Inferior parietal cortex (tissue), 1 donor: ENCODE measurements at regions not wholly inside any gene's neighbourhood (a gene's known extent, or its start where the extent isn't known, plus 50 kb on each side); places are given as distances from the start of the nearest gene placed in this dataset.

Experiments
- DNase-seq: peaks from one replicate; pipeline ENCODE4 v3.0.0-alpha.2; 2016; ENCODE audit errors: extremely low spot score

DNA sequence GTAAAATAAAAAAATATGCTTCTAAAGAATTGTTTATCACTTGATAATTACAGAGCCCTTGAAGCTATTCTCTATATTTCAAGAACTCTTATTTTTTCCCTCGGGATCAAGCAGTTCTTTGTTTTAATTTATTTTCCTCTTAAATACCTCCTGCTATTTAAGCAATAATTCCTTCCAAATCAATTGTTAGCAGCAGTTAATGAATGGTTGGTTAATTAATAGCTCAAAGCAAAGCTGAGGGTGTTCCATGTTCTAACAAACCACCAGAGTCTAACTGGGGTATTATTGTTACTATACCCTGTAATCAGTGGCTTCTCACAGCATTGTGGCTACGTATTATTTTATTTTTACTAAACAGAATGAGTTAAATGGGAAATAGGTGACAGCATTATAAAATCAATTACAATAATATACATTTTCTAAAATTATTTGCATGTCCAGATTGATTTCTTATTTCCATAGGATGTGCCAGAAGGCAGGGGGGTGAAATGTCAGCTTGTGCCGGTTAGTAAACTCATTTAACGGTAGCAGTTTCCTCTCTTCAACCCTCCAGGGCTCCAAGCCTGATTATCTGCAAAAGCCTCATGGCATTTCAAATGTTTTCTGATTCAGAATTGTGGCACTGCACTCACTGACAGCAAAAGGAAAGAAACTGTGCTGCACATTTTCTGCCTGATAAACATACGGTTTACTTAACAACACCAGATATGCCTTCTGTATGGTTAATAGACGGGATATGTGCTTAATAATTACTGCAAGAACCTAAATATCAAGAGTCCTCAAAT lies 286.9 kb upstream of the EMCN start:
- DNase-seq = no peak

DNA sequence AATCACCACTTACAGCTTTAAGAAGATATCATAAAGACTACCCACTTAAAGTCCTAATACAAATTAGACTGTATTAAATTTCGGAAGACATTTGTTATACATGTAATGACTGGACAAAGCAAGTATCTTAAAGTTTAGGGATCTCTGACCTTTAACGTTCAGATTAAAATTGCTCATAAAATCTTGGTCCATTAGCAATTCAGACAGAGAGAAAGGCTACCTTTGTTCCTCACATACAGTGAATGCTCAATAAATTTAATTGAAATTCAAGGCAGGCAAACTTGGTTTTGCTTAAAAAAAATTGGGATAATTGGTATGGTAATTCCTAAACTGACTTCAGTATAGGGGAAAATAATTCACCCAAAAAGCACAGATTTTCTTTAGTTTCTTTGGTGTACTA lies 285.9 kb upstream of the EMCN start:
- no peak for DNase-seq

DNA sequence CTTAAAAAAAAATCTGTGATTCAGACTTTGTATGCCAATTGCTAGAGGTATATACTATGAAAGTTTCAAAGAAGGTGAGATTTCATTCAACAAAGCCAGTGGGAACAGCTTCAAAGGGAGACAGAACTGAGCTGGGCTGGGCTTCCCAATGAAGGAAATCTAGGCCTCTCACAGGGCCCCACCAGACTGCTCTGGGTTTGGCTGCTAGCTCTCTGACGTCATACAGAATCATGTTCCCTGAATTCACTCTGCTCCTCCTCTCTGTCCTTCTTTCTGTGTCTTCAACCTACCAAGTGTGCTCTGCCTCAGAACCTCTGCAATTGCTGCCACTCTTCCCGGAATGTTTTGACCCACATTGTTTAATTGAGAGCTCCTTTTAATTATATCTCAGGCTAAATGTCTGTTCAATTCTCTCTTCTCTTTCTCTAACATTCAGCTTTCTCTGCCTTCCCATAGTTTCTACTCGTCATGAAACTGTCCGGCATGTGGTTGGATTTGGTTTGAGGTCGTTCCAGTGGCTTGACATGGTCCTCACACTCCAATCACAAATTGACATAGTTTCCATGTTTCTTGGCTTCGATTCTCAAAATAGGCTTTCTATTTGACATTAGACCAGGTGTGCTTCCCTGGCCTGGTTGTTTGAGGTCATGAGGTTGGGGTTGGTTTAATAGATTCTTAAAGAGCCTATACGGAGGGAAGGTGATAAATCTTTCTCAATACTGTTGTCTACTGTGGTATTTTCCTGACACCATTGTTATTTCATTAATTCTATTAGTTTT lies 282.1 kb upstream of the EMCN start:
- DNase-seq = no peak

DNA sequence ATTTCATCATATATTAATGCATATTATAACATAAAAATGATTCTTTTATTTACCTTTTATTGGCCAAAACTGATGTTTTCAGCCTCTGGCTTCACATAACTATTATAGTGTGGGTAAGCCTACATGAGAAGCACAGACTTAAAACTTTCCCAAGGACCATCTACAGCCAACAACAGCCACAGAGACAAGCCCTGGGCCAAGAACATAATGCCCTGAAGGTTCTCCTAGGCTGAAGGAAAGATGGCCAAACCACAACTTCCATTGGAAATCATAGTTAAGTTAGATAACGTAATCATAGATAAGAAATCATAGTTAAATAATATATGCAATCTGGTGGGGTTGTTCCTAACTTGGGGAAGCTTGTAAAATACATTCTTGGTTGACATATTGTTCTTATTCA lies 280.0 kb upstream of the EMCN start:
- DNase-seq = no peak

DNA sequence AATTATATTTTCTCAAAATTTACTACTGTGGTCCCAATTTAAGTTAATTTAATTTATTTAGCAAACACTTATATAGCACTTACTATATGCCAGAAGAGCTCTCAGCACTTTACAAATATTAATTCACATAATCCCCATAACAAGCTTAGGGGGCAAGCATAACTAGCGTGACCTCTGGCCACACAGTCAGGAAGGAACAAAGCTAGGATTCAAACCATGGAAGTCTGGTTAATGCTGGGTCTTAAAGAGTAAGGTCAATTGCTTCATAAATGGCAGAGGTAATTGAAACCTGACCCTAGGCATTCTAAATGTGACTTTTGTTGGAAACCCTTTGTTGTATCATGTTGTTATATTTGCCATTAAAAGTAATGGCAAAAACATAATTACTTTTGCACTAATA lies 279.5 kb upstream of the EMCN start:
- no peak for DNase-seq

DNA sequence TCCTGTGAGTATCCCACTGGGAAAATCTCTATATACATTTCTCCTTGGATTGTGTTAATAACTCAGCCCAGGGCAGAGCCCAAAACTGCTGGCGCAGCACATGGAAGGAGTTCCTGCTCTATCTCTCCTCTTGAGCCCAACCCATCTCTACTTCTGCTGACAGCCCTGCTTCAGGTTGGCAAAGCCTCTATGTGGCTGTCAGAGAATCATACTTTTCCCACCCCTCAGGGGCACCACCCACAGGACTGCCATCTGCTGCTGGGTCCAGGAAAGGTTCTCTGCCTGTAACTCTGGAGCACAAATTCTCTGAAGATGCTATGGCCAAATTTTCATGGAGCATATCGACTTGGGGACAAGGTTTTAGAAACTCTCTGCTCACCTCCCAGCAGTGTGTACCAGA lies 278.5 kb upstream of the EMCN start:
- DNase-seq = no peak

DNA sequence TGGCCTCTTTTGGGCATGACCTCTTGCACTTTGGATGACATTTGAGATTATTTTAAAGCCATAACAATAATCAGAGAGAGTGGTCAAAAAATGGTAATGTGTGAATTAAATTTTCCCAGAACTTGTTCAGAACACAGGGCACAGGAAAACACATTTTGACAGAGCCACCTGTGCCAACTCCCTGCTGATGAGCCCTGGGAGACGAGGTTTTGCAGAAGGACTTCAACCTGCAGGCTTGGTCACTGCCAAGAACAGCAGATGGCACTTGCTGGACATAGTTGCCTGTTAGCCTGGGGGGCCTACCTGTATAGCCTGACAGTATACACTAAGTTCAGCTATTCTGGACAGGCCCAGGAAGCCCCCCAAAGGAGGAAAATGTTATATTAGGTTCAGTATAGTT lies 277.8 kb upstream of the EMCN start:
- no peak for DNase-seq

DNA sequence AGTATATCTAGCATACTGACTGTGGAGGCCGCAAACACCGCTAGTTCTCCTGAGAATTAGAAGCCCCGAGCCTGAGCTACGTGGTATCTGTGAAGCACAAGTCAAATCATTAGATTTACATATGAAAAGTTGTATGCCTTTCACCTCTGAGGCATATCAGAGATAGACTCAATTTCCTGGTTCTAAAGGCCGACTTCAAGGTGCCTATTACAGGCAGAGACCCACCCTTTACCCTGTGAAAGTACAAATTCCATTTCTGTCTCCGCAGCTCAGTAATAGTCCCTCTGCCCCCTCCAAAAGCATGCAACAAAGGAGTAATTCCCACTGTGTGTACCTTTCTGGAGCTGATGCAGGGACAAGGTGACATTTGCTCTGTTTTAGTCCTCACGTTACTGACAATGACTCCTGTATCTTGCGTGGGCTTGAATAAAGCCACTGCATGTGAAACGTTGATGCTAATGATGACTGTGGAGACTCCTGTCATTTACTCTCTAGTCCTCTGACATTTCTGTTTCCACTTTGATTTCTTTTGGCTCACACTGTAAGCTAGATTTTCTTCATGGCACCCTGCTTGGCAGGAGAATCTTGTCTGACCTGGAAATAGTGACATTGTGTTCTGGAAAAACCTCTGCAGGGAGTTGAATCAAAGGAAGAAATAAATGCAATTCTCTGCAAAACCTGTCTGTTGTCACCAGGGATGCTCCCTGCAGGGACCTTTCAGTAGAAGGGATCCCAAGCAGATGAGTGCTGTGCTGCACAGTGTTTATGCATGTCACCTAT lies 273.2 kb upstream of the EMCN start:
- no peak for DNase-seq

DNA sequence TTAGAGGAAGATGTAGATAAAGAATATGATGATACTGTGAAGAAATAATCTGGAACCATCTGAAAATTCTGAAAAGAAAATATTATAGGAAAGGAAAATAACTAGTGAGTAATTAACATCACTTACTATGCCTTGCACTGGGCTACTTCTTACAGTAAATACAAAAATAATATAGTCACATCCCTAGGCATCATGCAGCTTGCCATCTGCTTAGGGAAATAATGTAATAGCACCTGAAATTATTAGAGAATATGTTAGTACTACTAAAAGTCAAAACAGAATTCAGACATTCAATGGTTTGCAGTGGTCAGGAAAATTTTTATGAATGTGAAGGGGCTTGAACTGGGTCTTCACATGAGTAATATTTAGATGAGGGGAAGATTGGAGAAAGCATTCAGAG lies 272.2 kb upstream of the EMCN start:
- no peak for DNase-seq

DNA sequence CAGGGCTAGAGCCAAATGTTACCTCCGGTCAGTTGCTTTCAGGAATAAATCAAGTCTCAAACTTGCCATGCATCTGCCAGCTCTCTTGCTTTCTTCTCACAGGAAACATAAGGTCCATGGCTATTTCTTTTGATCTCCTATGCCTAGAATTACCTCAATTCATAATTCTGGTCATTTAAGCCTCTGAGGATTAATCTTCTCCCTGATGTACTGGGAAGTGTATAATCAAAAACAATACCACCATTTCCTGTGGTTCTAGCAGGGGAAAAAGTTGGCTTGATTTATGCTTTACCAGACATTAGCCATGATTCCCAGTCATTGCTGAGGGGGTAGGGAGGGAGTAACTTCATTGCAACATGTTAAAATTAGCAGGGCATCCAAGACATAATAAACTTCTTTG lies 268.7 kb upstream of the EMCN start:
- DNase-seq = no peak

DNA sequence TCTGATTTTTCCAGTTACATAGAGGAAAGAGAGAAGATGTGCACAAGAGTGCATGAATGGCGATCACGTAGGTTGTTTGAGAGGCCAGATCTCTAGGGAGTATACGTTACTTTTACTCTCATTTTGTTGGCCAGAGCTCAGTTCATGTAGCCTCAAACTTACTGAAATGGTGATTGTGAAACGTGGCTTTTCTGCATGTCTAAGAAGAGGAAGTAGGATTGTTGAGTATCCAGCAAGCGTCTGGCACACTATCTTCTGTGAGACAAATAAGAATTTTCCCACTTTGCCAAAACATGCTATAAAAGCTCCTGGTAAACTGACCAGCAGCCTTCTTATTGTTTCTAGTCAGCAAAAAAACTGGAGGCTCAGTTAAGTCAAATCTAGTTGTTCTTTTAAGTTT lies 264.5 kb upstream of the EMCN start:
- no peak for DNase-seq

DNA sequence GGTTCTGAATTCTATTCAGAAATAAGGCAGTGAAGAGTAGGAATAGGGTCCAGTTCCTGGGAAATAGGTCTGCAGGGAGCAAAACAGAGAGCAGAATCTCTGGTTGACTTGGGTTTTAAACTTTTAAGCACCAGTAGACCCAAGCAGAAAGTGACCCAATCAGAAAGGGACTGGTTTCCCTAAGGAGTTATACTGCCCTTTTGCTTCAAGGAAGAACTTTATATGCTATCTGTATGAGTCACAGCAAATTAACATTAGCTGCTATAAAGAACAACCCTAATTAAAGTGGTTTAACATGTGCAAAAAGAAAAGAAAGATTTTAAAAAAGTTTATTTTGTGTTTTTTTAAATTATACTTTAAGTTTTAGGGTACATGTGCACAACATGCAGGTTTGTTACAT lies 263.6 kb upstream of the EMCN start:
- no peak for DNase-seq

DNA sequence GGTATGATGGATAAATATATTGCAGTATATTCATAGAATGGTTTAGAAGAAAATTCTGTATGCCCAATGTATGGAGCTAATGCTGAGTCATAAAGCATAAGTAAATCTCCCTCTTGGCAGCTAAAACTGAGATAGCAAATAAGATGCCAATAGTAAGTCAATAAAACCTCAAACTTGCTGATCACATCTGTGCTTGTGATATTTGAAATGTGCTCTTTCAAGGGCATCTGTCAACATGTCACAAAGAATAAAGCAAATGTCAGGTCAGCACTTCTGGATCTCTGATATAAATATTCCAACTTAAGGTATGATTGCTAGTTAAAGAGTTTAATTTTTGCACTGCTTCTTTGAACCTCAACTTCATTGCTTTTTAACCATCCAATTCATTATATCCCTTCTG lies 262.3 kb upstream of the EMCN start:
- no peak for DNase-seq

DNA sequence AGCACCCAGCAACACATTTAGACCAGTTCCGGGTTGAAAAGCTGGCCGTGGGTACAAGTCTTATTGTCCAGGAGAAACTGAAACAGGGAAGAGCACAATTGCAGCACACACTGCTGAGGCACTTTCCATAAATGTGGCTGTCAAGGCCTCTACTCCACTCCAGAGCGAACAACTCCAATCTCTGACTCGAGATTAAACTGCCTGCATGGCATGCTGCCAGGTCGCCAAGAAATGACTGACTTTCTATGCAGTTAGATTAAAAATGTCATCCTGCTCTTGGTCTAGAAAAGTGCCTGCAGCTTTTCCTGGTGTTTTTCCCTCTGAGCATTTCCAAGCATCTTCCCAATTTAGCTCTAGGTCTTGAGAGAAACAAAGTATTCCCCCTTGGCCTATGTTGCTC lies 260.6 kb upstream of the EMCN start:
- no peak for DNase-seq

DNA sequence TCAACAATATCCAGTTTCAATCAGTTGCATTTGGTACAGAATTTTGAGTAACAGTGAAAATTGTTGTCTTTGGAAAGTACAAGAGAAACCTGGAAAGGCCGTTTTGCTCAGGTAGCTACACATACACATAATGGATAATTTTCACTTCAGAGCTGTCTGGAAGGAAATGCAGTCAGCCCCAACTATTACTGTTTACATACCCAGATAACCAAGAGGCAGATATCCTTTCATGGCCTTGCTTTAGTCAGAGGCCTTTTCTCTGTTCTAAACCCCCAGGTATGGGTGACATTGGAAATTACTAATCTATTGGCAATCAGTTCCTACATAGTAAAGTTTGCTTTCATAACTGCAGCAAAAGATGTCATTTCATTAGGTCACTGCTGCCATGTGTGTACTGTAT lies 244.9 kb upstream of the EMCN start:
- no peak for DNase-seq

DNA sequence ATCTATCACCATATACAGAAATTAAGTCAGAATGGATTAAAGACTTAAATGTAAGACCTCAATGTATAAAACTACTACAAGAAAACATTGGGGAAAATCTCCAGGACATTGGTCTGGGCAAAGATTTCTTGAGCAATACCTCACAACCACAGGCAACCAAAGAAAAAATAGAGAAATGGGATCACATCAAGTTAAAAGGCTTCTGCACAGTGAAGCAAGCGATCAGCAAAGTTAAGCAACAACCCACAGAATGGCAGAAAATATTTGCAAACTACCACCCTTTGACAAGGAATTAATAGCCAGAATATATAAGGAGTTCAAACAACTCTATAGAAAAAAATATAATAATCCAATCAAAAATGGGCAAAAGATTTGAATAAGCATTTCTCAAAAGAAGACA lies 236.9 kb upstream of the EMCN start:
- no peak for DNase-seq

DNA sequence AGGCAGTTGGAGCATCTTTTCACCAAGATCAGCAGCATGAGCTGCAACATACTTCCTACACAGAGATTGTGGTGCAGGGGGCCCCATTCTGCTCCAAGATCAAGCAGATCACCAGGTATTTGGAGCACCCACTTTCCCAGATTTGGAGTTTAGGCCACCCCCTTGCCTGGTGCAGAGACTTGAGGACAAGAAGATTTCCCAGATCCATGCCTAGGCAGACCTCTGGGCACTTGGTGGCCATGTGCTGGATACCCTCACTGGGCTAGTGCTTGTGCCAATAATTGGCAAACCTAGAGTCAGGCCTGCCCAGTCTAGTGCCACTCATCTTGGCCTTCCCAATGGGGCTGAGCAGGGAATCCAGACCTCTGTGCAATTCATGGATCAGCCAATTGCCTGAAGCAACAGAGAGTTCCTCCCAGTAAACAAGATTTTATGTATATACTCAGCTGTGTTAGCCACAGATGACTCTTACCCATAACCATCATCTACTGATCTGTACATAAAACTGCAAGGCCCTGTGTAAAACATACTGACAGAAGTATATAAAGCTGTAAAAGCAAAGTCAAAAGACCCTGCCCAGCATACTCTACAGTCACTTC lies 228.4 kb upstream of the EMCN start:
- DNase-seq = no peak

DNA sequence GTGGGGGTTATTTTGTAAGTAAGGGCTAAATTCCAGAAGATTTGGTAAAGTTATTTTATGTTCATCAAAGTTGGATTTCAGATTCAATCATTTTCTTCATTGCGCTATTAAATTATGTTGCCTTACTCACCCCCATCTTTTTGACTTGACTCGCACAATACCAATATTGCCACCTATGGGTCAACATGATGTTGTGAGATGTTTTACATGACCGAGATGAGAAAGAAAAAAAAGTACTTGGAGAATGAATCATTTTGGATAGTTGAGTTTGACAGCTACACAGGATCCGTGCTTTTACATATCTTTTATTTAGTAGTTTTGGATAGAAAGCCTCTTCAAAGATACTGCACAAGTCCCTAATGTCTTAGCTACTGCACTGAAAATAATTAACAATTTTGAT lies 224.2 kb upstream of the EMCN start:
- DNase-seq = no peak

DNA sequence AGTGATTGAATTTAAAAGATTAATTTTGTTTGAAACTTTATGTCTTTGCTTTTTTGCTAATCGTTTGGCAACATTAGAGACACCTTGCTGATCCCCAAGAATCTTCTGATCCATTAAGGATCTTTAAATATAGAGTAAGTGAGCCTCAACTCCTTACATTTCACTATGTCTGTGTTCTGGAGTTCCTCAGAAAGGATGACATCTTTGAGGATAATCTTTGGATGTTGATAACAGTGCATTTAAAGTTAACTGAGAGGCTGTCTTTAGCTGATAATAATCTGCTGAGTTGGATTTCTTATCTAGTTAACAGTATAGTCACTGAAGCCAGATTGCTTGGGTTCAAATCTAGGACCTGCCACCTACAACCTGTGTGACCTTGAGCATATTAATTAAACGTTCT lies 221.6 kb upstream of the EMCN start:
- DNase-seq = no peak

DNA sequence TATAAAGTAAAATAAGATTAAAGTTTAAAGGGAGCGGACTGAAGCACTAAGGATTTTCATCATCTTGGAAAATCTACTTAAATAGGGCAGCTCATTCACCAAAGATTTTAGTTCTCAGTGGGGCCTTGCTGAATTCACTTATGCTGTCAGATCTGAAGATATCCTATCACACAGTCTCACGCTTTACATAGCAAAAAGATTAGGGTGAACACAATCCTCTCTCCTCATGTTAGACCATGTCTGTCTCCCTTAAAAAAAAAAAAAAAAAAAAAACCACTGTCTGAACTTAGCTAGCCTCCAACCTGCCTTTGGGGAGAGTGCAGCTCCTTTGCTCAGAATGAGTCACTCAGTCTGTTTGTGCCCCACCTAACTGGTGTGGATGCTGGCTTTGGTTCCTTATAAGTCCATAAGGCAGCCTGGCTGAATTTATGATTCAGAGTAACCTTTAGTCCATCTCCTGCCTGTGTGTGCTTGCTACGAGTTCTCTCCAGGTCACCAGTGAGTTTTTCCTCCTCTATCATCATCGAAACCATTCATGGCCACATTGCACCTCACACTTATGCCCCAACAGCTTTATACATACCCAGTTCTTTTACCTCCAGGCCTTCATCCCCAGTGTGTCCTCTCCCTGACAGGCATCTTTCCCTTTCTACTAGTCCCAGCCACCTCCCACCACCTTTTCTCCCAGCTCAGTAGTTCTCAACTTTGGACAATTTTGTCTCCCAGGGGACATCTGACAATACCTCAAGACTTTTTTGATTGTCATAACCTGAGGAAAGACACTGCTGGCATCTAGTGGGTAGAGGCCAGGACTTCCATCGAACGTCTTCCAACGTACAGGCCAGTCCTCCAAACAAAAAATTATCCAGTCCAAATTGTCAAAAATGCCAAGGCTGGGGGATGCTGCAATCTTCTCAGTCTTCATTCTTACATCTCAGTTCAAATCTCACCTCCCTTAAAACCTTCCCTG lies 220.7 kb upstream of the EMCN start:
- no peak for DNase-seq
